Bronchial epithelial cell (primary cell): ENCODE measurements at regions not wholly inside any gene's neighbourhood (a gene's known extent, or its start where the extent isn't known, plus 50 kb on each side); places are given as distances from the start of the nearest gene placed in this dataset.

Source experiments
- DNase-seq: peaks from one replicate; pipeline ENCODE4 v3.0.0-alpha.2; 2010; ENCODE audit warnings: low read depth
- FAIRE-seq: peaks from 2 replicates; lab custom pipeline; 2011; peaks lifted over from hg19 to GRCh38; lab: Jason Lieb, UNC
- H3K27me3 ChIP-seq: 2 replicates; pipeline ENCODE4 v1.5.1; 2011; ENCODE audit warnings: low read length; ENCODE audit not compliant: control insufficient read depth, insufficient read depth
- H3K36me3 ChIP-seq: 2 replicates; pipeline ENCODE4 v1.5.1; 2011; ENCODE audit warnings: low read length; ENCODE audit not compliant: control insufficient read depth, insufficient read depth
- H3K4me3 ChIP-seq: 2 replicates; pipeline ENCODE4 v1.5.1; 2011; ENCODE audit warnings: mild to moderate bottlenecking, low read depth, low read length, control low read depth
- TF ChIP-seq, protein P1 (sequence below): IDR thresholded peaks from 2 replicates; pipeline ENCODE4 v1.5.1; 2011; ENCODE audit warnings: mild to moderate bottlenecking, moderate library complexity, low read length, control low read depth, inconsistent platforms; ENCODE audit not compliant: insufficient read depth, severe bottlenecking

DNA sequence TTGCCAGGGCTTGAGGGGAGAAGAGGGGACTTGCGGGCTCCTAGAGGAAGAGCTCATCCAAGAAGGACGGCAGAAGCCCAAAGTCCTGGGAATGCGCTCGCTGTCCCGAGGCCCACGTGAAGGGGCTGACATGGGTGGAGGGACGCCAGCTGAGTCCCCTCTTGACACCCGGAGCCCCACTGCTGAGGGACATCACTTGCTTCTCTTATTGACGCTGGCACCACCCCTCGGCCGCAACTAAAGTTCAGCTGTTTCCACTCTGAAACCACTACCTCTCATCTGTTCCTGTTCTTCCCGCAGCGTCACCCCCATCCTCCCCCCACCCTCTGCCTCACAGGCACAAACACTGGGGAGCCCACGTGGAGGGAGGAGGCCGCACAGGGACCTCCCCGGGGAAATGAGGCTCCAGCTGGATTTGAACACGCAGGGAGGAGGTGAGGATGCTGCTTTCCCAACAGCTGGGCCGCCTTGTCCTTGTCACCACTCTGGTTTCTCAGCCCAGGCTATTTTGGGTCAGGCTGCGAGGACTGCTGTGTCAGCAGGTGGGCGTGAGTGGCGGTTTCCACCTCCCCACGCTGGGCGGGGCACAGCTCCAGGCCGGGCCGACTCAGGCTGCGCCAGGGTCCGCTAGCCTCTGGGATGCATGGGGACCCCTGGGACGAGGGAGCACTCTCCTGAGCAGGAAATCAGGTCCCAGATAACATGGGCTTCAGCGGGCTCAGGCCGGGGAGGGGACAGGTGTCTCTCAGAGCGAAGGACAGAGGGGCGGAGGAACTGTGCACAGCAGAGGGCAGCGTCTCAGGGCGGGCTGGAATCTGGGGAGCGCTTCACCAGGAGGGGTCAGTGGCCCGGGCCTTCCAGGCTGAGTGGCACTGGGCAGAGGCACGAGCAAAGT is 156.3 kb downstream of the ZNF248 start:
- no peaks in the 10 kb centered on the region for H3K27me3 ChIP-seq
- TF ChIP-seq, protein P1, sequence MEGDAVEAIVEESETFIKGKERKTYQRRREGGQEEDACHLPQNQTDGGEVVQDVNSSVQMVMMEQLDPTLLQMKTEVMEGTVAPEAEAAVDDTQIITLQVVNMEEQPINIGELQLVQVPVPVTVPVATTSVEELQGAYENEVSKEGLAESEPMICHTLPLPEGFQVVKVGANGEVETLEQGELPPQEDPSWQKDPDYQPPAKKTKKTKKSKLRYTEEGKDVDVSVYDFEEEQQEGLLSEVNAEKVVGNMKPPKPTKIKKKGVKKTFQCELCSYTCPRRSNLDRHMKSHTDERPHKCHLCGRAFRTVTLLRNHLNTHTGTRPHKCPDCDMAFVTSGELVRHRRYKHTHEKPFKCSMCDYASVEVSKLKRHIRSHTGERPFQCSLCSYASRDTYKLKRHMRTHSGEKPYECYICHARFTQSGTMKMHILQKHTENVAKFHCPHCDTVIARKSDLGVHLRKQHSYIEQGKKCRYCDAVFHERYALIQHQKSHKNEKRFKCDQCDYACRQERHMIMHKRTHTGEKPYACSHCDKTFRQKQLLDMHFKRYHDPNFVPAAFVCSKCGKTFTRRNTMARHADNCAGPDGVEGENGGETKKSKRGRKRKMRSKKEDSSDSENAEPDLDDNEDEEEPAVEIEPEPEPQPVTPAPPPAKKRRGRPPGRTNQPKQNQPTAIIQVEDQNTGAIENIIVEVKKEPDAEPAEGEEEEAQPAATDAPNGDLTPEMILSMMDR = no peak
- FAIRE-seq = no peak

DNA sequence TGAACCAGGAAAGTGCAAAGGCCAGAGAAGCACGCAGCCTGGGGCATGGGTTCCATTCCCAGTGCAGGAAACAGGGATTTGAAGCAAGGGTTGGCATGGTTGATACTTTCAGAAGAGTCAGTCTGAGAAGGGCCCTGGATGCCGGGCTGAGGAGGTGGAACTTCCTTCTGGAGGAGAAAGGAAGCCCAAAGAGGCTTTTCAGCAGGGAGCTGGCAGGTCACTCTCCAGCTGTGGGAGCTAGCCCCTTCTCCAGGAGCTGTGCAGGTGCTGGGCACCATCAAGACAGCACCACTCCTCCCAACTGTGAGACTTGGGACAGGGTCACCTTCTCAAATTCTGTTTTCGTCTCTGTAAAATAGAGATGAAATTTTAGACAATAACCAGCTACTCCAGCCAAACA is 169.8 kb downstream of the ZNF248 start:
- H3K27me3 ChIP-seq = no peaks in the 10 kb centered on the region
- DNase-seq (no peak), FAIRE-seq (no peak)
- H3K36me3 ChIP-seq = no peaks in the 10 kb centered on the region
- no peak overlapping the region for H3K4me3 ChIP-seq
- TF ChIP-seq, protein P1 = no peak

More for the DNA sequence above, 156.3 kb downstream of the ZNF248 start:
- DNase-seq = no peak
- Histone ChIP-seq H3K4me3 (no peak overlapping the region), H3K36me3 (no peaks in the 10 kb centered on the region)

DNA sequence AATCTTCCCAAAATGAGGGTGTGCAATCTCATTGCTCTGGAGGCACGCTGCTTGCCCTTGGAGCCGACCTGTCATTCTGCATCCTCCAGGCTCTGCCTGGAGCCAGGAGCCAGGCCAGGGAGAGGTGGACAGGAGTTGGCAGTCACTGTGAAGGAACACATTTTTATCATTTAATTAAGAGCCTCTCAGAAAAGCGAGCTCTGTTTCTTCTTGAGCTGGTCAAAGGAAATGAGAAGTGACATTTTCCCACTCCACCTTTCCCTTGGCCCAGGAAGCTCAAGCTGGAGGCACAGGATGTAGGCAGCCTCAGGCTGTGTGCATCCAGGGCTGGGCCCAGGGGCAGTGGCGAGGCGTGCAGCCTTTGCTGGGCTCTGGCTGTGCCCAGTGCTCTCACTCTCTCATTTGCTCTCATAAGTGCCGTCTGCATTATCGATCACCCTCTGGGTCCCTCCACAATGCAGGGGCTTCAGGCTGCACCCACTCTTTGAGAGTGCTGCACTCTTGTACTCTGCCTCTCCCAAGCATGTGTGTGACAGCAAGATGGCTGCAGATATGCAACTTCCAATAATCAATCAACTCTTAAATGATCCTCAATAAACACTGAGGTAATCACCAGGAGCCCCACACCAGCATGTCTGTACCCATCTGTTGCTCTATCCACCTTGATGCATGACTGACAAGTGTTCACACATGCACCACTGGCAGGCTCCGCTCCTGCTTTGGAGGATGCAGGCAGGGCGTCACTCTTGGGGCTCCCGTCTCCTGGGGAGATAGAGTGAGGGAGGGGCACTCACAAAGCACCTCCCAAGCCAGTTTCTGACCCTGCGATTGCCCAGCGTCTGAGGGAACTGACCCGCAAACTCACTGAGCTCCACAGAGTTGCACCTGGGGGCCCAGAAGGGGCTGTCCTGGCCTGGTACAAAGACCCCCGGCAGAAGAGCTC is 171.4 kb downstream of the ZNF248 start:
- TF ChIP-seq, protein P1 = no peak
- FAIRE-seq = no peak

DNA sequence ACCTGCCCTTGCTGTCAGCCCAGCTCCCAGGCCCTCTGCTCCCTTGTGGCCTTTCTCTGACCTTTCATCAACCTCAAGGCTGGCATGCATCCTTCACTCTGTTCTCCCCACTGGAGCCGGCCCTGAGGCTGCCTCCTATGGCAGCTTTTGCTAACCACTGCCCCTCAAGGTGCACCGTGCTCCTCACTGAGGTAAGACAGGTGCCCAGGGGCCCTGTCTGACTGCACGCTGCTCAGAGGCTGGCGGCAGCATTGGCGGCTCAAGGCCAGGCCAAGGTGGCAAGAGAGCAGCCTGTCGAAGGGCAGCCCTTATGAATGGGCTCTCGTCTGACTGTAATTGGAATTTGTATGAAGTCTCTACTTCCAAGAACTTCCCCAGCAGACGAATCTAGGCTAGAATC is 172.6 kb downstream of the ZNF248 start:
- FAIRE-seq (no peak), DNase-seq (no peak)
- H3K27me3 ChIP-seq = no peaks in the 10 kb centered on the region
- TF ChIP-seq, protein P1 = no peak
- no peaks in the 10 kb centered on the region for H3K36me3 ChIP-seq
- H3K4me3 ChIP-seq = no peak overlapping the region

More for the DNA sequence above, 171.4 kb downstream of the ZNF248 start:
- H3K27me3 ChIP-seq = no peaks in the 10 kb centered on the region
- no peaks in the 10 kb centered on the region for H3K36me3 ChIP-seq
- H3K4me3 ChIP-seq = no peak overlapping the region
- DNase-seq = no peak

DNA sequence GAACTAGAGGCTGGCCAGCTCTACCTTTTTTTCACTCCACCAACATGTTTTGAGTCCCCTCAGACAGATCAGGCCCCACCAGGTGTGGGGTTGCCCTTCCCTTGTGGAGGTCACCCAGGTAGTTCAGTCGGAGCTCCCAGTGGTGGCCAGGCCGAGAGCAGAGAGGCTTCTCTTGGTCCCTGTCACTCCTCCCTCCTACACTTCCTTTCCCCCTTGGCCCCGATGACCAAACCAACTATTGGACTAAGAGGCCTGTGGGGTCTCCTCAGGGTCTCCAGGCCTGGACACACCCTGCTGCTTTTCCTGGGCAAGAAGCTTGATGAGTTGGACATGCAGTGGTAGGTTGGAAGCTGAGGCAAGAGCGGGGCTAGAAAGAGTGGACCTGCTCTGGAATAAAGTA is 174.8 kb downstream of the ZNF248 start:
- FAIRE-seq (no peak), DNase-seq (no peak)
- Histone ChIP-seq H3K4me3 (no peak overlapping the region), H3K27me3 (no peaks in the 10 kb centered on the region), H3K36me3 (no peaks in the 10 kb centered on the region)
- TF ChIP-seq, protein P1 = no peak
